MM.1S (cell line): ENCODE measurements at regions not wholly inside any gene's neighbourhood (a gene's known extent, or its start where the extent isn't known, plus 50 kb on each side); places are given as distances from the start of the nearest gene placed in this dataset.

Experiments
- DNase-seq: peaks from one replicate; pipeline ENCODE4 v3.0.0-alpha.2; 2015
- H2AFZ ChIP-seq: fragments of 300-600 bp; sonication (generic); 2 replicates; pipeline ENCODE4 v1.6.0; 2016; ENCODE audit warnings: antibody characterized with exemption, low read length
- H3F3A ChIP-seq: fragments of 300-600 bp; sonication (generic); 2 replicates; pipeline ENCODE4 v1.6.1; 2016; ENCODE audit warnings: mild to moderate bottlenecking, antibody characterized with exemption, low read length, moderate library complexity, mixed read lengths; ENCODE audit not compliant: insufficient read depth
- H3K27ac ChIP-seq: fragments of 300-600 bp; sonication (generic); 2 replicates; pipeline ENCODE4 v1.5.1; 2016; ENCODE audit warnings: mild to moderate bottlenecking, low read length
- H3K27me3 ChIP-seq: fragments of 300-600 bp; sonication (generic); replicated peaks from 2 replicates; pipeline ENCODE4 v1.6.0; 2016; ENCODE audit warnings: low read length; ENCODE audit not compliant: insufficient read depth
- H3K36me3 ChIP-seq: fragments of 300-600 bp; sonication (generic); replicated peaks from 2 replicates; pipeline ENCODE4 v1.6.1; 2016; ENCODE audit warnings: mild to moderate bottlenecking, low read length, mixed read lengths; ENCODE audit not compliant: insufficient read depth
- H3K4me1 ChIP-seq: fragments of 300-600 bp; sonication (generic); 2 replicates; pipeline ENCODE4 v1.6.1; 2016; ENCODE audit warnings: low read length, mixed read lengths
- H3K4me2 ChIP-seq: fragments of 300-600 bp; sonication (generic); 2 replicates; pipeline ENCODE4 v1.6.0; 2016; ENCODE audit warnings: low read depth, low read length
- H3K4me3 ChIP-seq: fragments of 300-600 bp; sonication (generic); 2 replicates; pipeline ENCODE4 v1.5.1; 2016; ENCODE audit warnings: low read length, mixed read lengths
- H3K79me2 ChIP-seq: fragments of 300-600 bp; sonication (generic); 2 replicates; pipeline ENCODE4 v1.6.1; 2016; ENCODE audit warnings: mixed run types, low read length, mixed read lengths
- H3K9ac ChIP-seq: fragments of 300-600 bp; sonication (generic); 2 replicates; pipeline ENCODE4 v1.6.1; 2016; ENCODE audit warnings: low read length, mixed read lengths
- H3K9me2 ChIP-seq: fragments of 300-600 bp; sonication (generic); replicated peaks from 2 replicates; pipeline ENCODE4 v1.6.1; 2016; ENCODE audit warnings: mild to moderate bottlenecking, low read length, mixed read lengths; ENCODE audit not compliant: insufficient read depth
- H3K9me3 ChIP-seq: fragments of 300-600 bp; sonication (generic); replicated peaks from 2 replicates; pipeline ENCODE4 v1.6.1; 2016; ENCODE audit warnings: mild to moderate bottlenecking, low read length, mixed read lengths; ENCODE audit not compliant: insufficient read depth
- H4K20me1 ChIP-seq: fragments of 300-600 bp; sonication (generic); 2 replicates; pipeline ENCODE4 v1.6.1; 2016; ENCODE audit warnings: mild to moderate bottlenecking, low read length, moderate library complexity, mixed read lengths; ENCODE audit not compliant: insufficient read depth
- EZH2 ChIP-seq: fragments of 300-600 bp; sonication (generic); optimal IDR thresholded peaks from 2 replicates; pipeline ENCODE3; 2017; ENCODE audit warnings: low read depth, mild to moderate bottlenecking, antibody characterized with exemption, low read length, mixed read lengths
- EZH2phosphoT487 ChIP-seq: fragments of 300-600 bp; sonication (generic); IDR thresholded peaks from 2 replicates; pipeline ENCODE4 v1.6.1; 2018; ENCODE audit warnings: antibody characterized with exemption, low read length
- TF ChIP-seq, protein P1 (sequence below): fragments of 300-600 bp; sonication (generic); IDR thresholded peaks from 2 replicates; pipeline ENCODE4 v1.5.1; 2016; ENCODE audit warnings: antibody characterized with exemption, low read length, mixed read lengths

DNA sequence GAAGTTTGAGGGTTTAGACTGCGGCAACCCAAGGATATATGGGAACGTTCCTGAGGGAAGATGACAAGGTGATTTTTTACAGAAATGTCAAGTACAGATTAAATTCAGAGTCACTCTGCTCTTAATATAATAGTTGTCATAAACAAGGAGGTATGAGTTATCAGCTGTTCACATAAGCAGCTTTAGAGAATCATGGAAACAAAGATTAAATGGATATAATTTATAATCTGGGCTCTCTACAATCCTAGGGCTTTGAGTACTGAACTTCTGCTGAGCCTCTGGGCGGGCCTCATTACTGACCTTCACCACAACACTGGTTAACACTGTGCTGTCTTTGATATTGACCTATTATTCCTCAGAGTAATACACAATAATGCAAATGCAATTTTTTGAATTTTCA lies 577.8 kb downstream of the RPS29 start:
- H2AFZ ChIP-seq: no peak overlapping the region
- H3K36me3 ChIP-seq: no peaks in the 10 kb centered on the region

DNA sequence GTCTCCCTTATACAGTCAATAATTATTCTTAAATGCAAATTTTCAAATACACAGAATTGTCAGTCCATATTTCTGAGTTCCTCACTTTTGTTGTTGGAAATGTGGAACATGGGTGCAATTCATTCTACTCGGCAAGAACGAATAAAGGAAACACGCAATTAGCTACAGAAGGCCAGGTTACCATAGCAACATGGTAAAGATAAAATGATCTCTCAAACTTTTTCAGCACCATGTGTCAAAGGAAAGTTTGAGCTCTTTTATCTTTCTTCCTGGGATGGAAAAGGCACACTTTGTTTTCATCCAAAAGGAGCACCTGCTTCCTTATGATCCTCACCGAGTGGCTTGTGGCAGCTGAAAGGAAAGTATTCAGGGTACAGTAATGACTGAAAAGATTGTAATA lies 595.0 kb downstream of the RPS29 start:
- Histone ChIP-seq H3K36me3 (no peaks in the 10 kb centered on the region), H3K27ac (no peak overlapping the region), H3K9ac (no peak overlapping the region), H3K9me3 (no peaks in the 10 kb centered on the region), H3K4me2 (no peak overlapping the region), H3K27me3 (no peaks in the 10 kb centered on the region), H3K4me3 (no peak overlapping the region), H3F3A (no peaks in the 10 kb centered on the region), H3K9me2 (no peaks in the 10 kb centered on the region), H3K4me1 (no peaks in the 10 kb centered on the region), H4K20me1 (no peaks in the 10 kb centered on the region), H2AFZ (no peak overlapping the region), H3K79me2 (no peaks in the 10 kb centered on the region)
- TF ChIP-seq EZH2phosphoT487 (no peak), EZH2 (no peak)
- TF ChIP-seq, protein P1, sequence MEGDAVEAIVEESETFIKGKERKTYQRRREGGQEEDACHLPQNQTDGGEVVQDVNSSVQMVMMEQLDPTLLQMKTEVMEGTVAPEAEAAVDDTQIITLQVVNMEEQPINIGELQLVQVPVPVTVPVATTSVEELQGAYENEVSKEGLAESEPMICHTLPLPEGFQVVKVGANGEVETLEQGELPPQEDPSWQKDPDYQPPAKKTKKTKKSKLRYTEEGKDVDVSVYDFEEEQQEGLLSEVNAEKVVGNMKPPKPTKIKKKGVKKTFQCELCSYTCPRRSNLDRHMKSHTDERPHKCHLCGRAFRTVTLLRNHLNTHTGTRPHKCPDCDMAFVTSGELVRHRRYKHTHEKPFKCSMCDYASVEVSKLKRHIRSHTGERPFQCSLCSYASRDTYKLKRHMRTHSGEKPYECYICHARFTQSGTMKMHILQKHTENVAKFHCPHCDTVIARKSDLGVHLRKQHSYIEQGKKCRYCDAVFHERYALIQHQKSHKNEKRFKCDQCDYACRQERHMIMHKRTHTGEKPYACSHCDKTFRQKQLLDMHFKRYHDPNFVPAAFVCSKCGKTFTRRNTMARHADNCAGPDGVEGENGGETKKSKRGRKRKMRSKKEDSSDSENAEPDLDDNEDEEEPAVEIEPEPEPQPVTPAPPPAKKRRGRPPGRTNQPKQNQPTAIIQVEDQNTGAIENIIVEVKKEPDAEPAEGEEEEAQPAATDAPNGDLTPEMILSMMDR: no peak
- no peak for DNase-seq

More for the DNA sequence above, 577.8 kb downstream of the RPS29 start:
- DNase-seq: no peak
- Histone ChIP-seq H4K20me1 (no peaks in the 10 kb centered on the region), H3K27me3 (no peaks in the 10 kb centered on the region), H3K27ac (no peak overlapping the region), H3K9me2 (no peaks in the 10 kb centered on the region), H3K4me1 (no peaks in the 10 kb centered on the region), H3K9ac (no peak overlapping the region), H3K4me2 (no peak overlapping the region), H3K79me2 (no peaks in the 10 kb centered on the region), H3K9me3 (no peaks in the 10 kb centered on the region), H3K4me3 (no peak overlapping the region), H3F3A (no peaks in the 10 kb centered on the region)
- TF ChIP-seq, protein P1: no peak
- no peak for TF ChIP-seq EZH2phosphoT487
- no peak for TF ChIP-seq EZH2

DNA sequence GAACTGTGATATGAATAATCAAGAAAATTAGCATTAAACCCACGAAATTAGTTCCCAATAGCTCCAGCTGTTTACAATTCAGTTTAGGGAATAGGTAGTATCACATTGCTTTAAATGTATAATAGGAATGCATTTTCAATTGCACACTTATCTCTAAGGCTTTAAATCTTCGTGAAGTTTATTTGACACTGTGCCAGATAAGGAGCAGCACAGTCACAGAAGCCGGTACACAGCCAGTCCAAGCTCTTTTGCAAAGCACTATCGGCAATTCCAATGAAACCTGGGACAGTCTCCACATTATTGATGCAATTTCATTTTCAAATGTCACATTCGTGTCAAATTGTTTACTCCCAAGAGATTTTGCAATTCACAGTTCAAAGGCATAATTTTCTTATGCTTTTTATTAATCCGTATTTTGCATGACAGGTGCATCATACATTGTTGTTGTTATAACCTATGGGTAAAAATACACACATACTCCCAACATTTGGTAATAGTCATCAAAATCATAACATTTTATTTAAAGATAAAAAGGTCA lies 602.8 kb downstream of the RPS29 start:
- no peaks in the 10 kb centered on the region for H4K20me1 ChIP-seq
- H3K9me3 ChIP-seq: no peaks in the 10 kb centered on the region
- no peaks in the 10 kb centered on the region for H3F3A ChIP-seq
- H3K27ac ChIP-seq: no peak overlapping the region
- no peak overlapping the region for H2AFZ ChIP-seq
- no peak overlapping the region for H3K4me3 ChIP-seq
- no peak overlapping the region for H3K4me2 ChIP-seq
- no peak for TF ChIP-seq EZH2phosphoT487
- no peak for TF ChIP-seq EZH2
- TF ChIP-seq, protein P1: no peak
- H3K4me1 ChIP-seq: no peaks in the 10 kb centered on the region
- no peaks in the 10 kb centered on the region for H3K79me2 ChIP-seq
- no peak overlapping the region for H3K9ac ChIP-seq
- H3K27me3 ChIP-seq: no peaks in the 10 kb centered on the region
- no peaks in the 10 kb centered on the region for H3K9me2 ChIP-seq
- no peaks in the 10 kb centered on the region for H3K36me3 ChIP-seq
- DNase-seq: no peak
